ENCODE measurements at regions not wholly inside any gene's neighbourhood (a gene's known extent, or its start where the extent isn't known, plus 50 kb on each side); places are given as distances from the start of the nearest gene placed in this dataset.

DNA sequence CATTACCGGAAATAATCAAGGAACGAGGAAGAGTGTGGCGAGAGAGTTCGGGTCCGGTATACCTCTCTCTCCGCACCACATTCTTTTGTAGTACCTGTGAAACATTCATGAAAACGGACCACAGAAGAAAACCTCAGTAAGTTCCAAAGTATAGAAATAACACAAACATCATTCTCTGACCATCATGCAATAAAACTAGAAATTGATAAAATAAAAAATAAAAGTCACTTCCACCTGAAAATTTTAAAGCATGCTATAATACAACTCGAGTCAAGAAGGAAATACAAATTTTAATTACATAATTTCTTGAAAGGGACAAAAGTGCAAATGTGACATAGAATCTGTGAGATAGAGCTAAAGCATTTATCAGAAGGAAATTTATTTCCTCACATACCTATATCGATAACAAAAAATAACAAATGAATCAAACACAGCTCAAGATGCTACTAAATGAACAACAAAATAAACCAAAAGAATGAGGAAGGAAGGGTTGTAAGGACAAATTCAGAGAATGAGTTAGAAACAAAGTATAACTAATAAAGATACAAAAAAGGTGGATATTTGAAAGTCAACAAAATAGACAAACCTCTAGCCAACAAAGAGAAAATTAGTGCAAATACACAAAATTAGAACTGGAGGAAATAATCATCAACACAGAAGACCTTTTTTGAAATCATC is 84.2 kb downstream of the TRIM27 start:
- no peak for TF ChIP-seq POLR2A (IDR thresholded peaks at IDR 0.05)
- TF ChIP-seq, protein P1, sequence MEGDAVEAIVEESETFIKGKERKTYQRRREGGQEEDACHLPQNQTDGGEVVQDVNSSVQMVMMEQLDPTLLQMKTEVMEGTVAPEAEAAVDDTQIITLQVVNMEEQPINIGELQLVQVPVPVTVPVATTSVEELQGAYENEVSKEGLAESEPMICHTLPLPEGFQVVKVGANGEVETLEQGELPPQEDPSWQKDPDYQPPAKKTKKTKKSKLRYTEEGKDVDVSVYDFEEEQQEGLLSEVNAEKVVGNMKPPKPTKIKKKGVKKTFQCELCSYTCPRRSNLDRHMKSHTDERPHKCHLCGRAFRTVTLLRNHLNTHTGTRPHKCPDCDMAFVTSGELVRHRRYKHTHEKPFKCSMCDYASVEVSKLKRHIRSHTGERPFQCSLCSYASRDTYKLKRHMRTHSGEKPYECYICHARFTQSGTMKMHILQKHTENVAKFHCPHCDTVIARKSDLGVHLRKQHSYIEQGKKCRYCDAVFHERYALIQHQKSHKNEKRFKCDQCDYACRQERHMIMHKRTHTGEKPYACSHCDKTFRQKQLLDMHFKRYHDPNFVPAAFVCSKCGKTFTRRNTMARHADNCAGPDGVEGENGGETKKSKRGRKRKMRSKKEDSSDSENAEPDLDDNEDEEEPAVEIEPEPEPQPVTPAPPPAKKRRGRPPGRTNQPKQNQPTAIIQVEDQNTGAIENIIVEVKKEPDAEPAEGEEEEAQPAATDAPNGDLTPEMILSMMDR (IDR thresholded peaks at IDR 0.05), result no peak

Measured in adrenal gland (tissue), 5 donors.